GM23248 (cell line): ENCODE measurements at regions not wholly inside any gene's neighbourhood (a gene's known extent, or its start where the extent isn't known, plus 50 kb on each side); places are given as distances from the start of the nearest gene placed in this dataset.

Experiments used
- EZH2 ChIP-seq: fragments of 200-600 bp; sonication (generic); IDR thresholded peaks from 2 replicates; pipeline ENCODE4 v1.6.1; 2018; ENCODE audit warnings: antibody characterized with exemption, mild to moderate bottlenecking; ENCODE audit not compliant: insufficient read depth, poor library complexity, severe bottlenecking
- EZH2phosphoT487 ChIP-seq: fragments of 200-600 bp; sonication (generic); IDR thresholded peaks from 2 replicates; pipeline ENCODE4 v1.6.1; 2018; ENCODE audit warnings: antibody characterized with exemption, moderate library complexity, mild to moderate bottlenecking, low read depth; ENCODE audit not compliant: insufficient read depth

GRCh38 chr3:178257491-178257890 lies 278.7 kb upstream of the KCNMB2 start:
- TF ChIP-seq EZH2 (no peak), EZH2phosphoT487 (no peak)
